SK-N-SH treated with all-trans-retinoic acid at 6 μM for 48 hours (cell line): ENCODE measurements at regions not wholly inside any gene's neighbourhood (a gene's known extent, or its start where the extent isn't known, plus 50 kb on each side); places are given as distances from the start of the nearest gene placed in this dataset.

ENCODE experiments used
- RARB ChIP-seq: fragments of 250-450 bp; sonication (Bioruptor Pico); IDR thresholded peaks from 2 replicates; pipeline ENCODE4 v1.8.0; 2021; ENCODE audit warnings: mild to moderate bottlenecking, moderate library complexity
- ZFP30 ChIP-seq: fragments of 450-650 bp; formaldehyde crosslinking; IDR thresholded peaks from 2 replicates; pipeline ENCODE4 v1.5.0; 2022; ENCODE audit warnings: mild to moderate bottlenecking, moderate library complexity
- ZNF565 ChIP-seq: fragments of 450-650 bp; formaldehyde crosslinking; conservative IDR thresholded peaks from 2 replicates; pipeline ENCODE4 v1.5.0; 2020; ENCODE audit warnings: low read depth, mild to moderate bottlenecking, moderate library complexity
- TF ChIP-seq, protein P1 (sequence below): fragments of 250-450 bp; sonication (Bioruptor Pico); IDR thresholded peaks from 2 replicates; pipeline ENCODE4 v1.8.0; 2020; ENCODE audit warnings: mild to moderate bottlenecking, moderate library complexity, borderline replicate concordance

- TF ChIP-seq, protein P1, sequence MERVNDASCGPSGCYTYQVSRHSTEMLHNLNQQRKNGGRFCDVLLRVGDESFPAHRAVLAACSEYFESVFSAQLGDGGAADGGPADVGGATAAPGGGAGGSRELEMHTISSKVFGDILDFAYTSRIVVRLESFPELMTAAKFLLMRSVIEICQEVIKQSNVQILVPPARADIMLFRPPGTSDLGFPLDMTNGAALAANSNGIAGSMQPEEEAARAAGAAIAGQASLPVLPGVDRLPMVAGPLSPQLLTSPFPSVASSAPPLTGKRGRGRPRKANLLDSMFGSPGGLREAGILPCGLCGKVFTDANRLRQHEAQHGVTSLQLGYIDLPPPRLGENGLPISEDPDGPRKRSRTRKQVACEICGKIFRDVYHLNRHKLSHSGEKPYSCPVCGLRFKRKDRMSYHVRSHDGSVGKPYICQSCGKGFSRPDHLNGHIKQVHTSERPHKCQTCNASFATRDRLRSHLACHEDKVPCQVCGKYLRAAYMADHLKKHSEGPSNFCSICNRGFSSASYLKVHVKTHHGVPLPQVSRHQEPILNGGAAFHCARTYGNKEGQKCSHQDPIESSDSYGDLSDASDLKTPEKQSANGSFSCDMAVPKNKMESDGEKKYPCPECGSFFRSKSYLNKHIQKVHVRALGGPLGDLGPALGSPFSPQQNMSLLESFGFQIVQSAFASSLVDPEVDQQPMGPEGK (CRISPR knock-in tag) = no peak
- TF ChIP-seq ZFP30 (no peak), ZNF565 (CRISPR knock-in tag) (no peak), RARB (no peak)
Observed at GRCh38 chr5:173493846-173494245, 122.6 kb downstream of the BOD1 start.
